NB4 (cell line): ENCODE measurements at regions not wholly inside any gene's neighbourhood (a gene's known extent, or its start where the extent isn't known, plus 50 kb on each side); places are given as distances from the start of the nearest gene placed in this dataset.
"Not testable (repeated sequence)": the region's sequence is repeated elsewhere in the genome, so short reads cannot be mapped to it uniquely, and the experiment has no call there.

Source experiments
- CTCF ChIP-seq: IDR thresholded peaks from one replicate; pipeline ENCODE4 v1.5.1; 2012; ENCODE audit warnings: low read depth, low read length
- MAX ChIP-seq: IDR thresholded peaks from 2 replicates; pipeline ENCODE4 v1.6.1; 2011; ENCODE audit warnings: low read depth, low read length

GRCh38 chr15:95637234-95637633 lies 693.3 kb upstream of the NR2F2 start:
- TF ChIP-seq CTCF, MAX: not testable (repeated sequence)
